Fibroblast of skin of abdomen (primary cell): ENCODE measurements at regions not wholly inside any gene's neighbourhood (a gene's known extent, or its start where the extent isn't known, plus 50 kb on each side); places are given as distances from the start of the nearest gene placed in this dataset.

ENCODE experiments used
- DNase-seq: peaks from one replicate; pipeline ENCODE4 v3.0.0-alpha.2; 2013

GRCh38 chrX:109312757-109313156, 169.1 kb downstream of the GUCY2F start:
- peak; percentile 16 for DNase-seq

GRCh38 chrX:109310031-109310430, 171.9 kb downstream of the GUCY2F start:
- no peak for DNase-seq

- no peak for DNase-seq
Measured at GRCh38 chrX:109301177-109301576, 180.7 kb downstream of the GUCY2F start.

- DNase-seq: no peak
Measured at GRCh38 chrX:109300415-109300814, 181.5 kb downstream of the GUCY2F start.

- peak; percentile 45 for DNase-seq
Measured at GRCh38 chrX:109299091-109299490, 182.8 kb downstream of the GUCY2F start.

GRCh38 chrX:109294097-109294814, 187.6 kb downstream of the GUCY2F start:
- DNase-seq: peak; percentile 25

GRCh38 chrX:109283870-109284269, 198.0 kb downstream of the GUCY2F start:
- no peak for DNase-seq

GRCh38 chrX:109281483-109282275, 200.2 kb downstream of the GUCY2F start:
- DNase-seq: no peak

GRCh38 chrX:109274806-109275205, 207.1 kb downstream of the GUCY2F start:
- DNase-seq: no peak

- peak; percentile 28 for DNase-seq
Measured at GRCh38 chrX:109270580-109271484, 211.1 kb downstream of the GUCY2F start.

- no peak for DNase-seq
Measured at GRCh38 chrX:109268340-109268739, 213.5 kb downstream of the GUCY2F start.

- DNase-seq: no peak
Measured at GRCh38 chrX:109266034-109266433, 215.9 kb downstream of the GUCY2F start.

- no peak for DNase-seq
Measured at GRCh38 chrX:109264878-109265277, 217.0 kb downstream of the GUCY2F start.

GRCh38 chrX:109261279-109261678, 220.6 kb downstream of the GUCY2F start:
- no peak for DNase-seq

- DNase-seq: no peak
Measured at GRCh38 chrX:109252789-109253188, 229.1 kb downstream of the GUCY2F start.

- no peak for DNase-seq
Measured at GRCh38 chrX:109218761-109219160, 263.1 kb downstream of the GUCY2F start.

GRCh38 chrX:109199726-109200125, 282.2 kb downstream of the GUCY2F start:
- peak; percentile 53 for DNase-seq

GRCh38 chrX:109190542-109190941, 291.3 kb downstream of the GUCY2F start:
- no peak for DNase-seq

- no peak for DNase-seq
Measured at GRCh38 chrX:109187473-109188168, 294.3 kb downstream of the GUCY2F start.

- no peak for DNase-seq
Measured at GRCh38 chrX:109186939-109187338, 294.9 kb downstream of the GUCY2F start.

- DNase-seq: no peak
Measured at GRCh38 chrX:109184506-109185139, 297.3 kb downstream of the GUCY2F start.

- no peak for DNase-seq
Measured at GRCh38 chrX:109172091-109172602, 309.7 kb downstream of the GUCY2F start.
